ENCODE measurements at regions not wholly inside any gene's neighbourhood (a gene's known extent, or its start where the extent isn't known, plus 50 kb on each side); places are given as distances from the start of the nearest gene placed in this dataset.

DNA sequence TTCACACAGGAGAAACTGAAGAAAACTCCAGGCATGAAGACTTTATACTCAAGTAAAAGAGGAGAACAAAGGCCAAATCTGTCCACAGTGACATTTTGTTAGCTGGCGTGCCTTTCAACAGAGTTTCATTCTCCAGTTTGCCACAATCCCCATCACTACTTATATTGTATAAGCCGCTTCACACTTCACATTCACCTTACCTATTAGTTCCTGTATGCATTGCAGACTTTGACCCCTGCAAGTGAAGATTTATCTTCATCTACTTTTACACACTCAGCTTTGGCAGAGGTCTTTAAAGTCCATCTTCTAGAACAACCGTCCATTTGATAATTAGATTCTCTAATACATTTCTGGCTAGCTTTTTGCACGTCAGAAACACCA lies 56.8 kb upstream of the TANK start:
- Mint-ChIP-seq H3K27ac (no peak overlapping the region), H3K9me3 (peaks cover 10% of the 10 kb centered on the region), H3K4me1 (peaks cover 6% of the 10 kb centered on the region), H3K36me3 (ENCODE audit: low read depth) (no peaks in the 10 kb centered on the region), H3K4me3 (no peak overlapping the region), H3K27me3 (ENCODE audit: low read depth, poor library complexity) (no peaks in the 10 kb centered on the region)
- no peak for DNase-seq
- TF ChIP-seq, protein P1, sequence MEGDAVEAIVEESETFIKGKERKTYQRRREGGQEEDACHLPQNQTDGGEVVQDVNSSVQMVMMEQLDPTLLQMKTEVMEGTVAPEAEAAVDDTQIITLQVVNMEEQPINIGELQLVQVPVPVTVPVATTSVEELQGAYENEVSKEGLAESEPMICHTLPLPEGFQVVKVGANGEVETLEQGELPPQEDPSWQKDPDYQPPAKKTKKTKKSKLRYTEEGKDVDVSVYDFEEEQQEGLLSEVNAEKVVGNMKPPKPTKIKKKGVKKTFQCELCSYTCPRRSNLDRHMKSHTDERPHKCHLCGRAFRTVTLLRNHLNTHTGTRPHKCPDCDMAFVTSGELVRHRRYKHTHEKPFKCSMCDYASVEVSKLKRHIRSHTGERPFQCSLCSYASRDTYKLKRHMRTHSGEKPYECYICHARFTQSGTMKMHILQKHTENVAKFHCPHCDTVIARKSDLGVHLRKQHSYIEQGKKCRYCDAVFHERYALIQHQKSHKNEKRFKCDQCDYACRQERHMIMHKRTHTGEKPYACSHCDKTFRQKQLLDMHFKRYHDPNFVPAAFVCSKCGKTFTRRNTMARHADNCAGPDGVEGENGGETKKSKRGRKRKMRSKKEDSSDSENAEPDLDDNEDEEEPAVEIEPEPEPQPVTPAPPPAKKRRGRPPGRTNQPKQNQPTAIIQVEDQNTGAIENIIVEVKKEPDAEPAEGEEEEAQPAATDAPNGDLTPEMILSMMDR (IDR thresholded peaks at IDR 0.05): no peak

DNA sequence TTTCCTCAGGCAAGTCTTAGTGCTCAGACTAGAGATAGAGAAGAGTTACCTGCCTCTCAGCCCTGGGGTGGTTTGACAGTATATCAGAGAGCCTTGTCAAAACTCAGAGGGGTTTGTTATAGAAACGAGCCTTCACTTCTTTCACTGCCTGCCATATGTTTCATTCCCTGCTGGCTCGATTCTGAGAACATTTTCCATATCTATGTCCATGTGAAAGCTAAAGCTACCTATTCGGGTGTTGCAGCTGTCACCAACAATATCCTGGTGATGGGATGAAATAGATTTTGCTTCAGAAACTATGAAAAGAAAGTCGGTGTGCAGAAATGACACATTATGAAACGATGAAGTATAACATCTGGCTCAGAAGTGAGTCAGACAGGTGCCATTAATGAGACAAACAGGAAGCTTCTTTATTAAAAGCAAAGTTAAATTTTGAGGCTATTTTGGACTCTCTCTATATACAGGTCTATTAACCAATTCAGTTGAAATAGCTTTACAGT lies 56.1 kb upstream of the TANK start:
- H3K36me3 Mint-ChIP-seq (ENCODE audit: low read depth): no peaks in the 10 kb centered on the region
- DNase-seq: no peak
- no peak overlapping the region for H3K27ac Mint-ChIP-seq
- TF ChIP-seq, protein P1 (IDR thresholded peaks at IDR 0.05): no peak
- no peak overlapping the region for H3K4me3 Mint-ChIP-seq
- H3K27me3 Mint-ChIP-seq (ENCODE audit: low read depth, poor library complexity): no peaks in the 10 kb centered on the region
- peaks cover 6% of the 10 kb centered on the region for H3K4me1 Mint-ChIP-seq
- H3K9me3 Mint-ChIP-seq: peaks cover 5% of the 10 kb centered on the region

DNA sequence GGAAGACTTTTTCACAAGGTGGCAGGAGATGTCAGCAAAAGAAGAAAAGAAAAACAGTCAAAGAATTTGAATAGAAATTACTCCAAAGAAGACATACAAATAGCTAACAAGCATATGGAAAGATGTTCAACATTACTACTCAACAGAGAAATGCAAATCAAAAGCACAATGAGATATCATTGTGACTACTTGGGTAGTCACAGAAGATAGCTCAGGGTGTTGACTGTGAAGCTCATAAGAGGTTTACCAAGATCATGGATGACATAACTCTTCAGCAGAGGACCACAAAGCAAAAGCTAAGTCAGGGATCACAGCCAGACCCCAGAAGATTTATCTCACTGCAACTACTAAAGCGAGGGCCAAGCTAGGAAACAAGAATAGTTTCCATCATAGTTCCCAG lies 53.0 kb upstream of the TANK start:
- Mint-ChIP-seq H3K27me3 (ENCODE audit: low read depth, poor library complexity) (no peaks in the 10 kb centered on the region), H3K27ac (no peak overlapping the region), H3K4me3 (no peak overlapping the region), H3K36me3 (ENCODE audit: low read depth) (no peaks in the 10 kb centered on the region), H3K9me3 (no peaks in the 10 kb centered on the region), H3K4me1 (no peaks in the 10 kb centered on the region)
- DNase-seq: no peak
- TF ChIP-seq, protein P1 (IDR thresholded peaks at IDR 0.05): no peak

Data from nephron progenitor cell (in vitro differentiated cells).